ENCODE measurements at regions not wholly inside any gene's neighbourhood (a gene's known extent, or its start where the extent isn't known, plus 50 kb on each side); places are given as distances from the start of the nearest gene placed in this dataset.

DNA sequence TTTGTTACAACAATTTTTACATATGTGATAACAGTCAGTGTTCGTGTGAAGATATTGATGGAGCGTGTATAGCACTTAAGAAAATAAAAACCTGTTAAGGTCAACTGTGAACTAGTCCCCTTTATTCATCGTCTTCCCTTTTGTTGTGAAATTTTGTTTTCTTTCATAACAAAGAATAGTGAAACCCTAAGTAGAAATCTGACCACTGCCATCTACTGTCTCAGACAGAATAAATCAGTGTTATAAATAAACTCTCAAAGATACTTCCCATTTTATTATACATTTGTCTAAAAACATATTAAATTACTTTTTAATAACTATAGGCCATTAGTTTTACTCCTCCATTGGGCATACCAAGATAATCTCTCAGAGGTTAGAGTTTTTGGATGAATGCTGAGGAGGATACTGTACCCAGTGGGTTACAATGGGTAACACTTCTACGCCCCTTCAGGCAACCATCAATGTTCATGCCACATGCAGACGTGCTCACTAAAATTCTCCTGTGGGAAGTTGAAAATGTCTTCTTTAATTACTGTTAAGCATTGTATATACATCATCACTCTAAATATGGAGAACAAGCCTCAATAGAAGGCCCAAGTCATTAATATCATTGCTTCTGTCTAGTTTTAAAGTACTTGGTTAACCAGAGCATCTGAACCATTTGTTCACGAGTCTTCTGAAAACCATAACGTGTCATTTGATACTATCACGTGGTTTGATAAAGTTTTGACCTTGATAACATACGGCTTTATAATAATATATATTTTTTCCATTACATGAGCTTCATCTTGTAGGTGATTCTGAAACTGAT is 171.2 kb downstream of the TMA16 start:
- no peak for TF ChIP-seq SUZ12 (IDR thresholded peaks at IDR 0.05; ENCODE audit: extremely low read depth, insufficient read depth, insufficient read length)
- TF ChIP-seq YY1 (IDR thresholded peaks at IDR 0.05; ENCODE audit: insufficient read depth, insufficient read length) = no peak

All from NT2/D1 (cell line).